B cell (primary cell): ENCODE measurements at regions not wholly inside any gene's neighbourhood (a gene's known extent, or its start where the extent isn't known, plus 50 kb on each side); places are given as distances from the start of the nearest gene placed in this dataset.

ENCODE experiments used
- ATAC-seq: fragments of 200-7000 bp; cut with Tn5 transposase; one replicate; pipeline ENCODE4 v1.10.0; 2021; ENCODE audit warnings: low read depth, mild to moderate bottlenecking, moderate number of reproducible peaks, moderate library complexity
- CTCF ChIA-PET: fragments of 350-600 bp; sonication (Branson Sonifier 250); formaldehyde crosslinking; loops from one replicate; lab custom pipeline; 2021; ENCODE audit warnings: antibody characterized with exemption, inconsistent platforms; lab: Charles Lee
- POLR2A ChIA-PET: fragments of 350-600 bp; sonication (Branson Sonifier 250); formaldehyde crosslinking; loops from one replicate; lab custom pipeline; 2021; ENCODE audit warnings: antibody characterized with exemption; lab: Charles Lee
- DNase-seq: peaks from one replicate; pipeline ENCODE4 v3.0.0; 2013
- H2AFZ ChIP-seq: 2 replicates; pipeline ENCODE4 v1.6.1; 2012; ENCODE audit warnings: mild to moderate bottlenecking, low read depth, low read length; ENCODE audit not compliant: insufficient read depth, poor library complexity, severe bottlenecking
- H3K27ac ChIP-seq, 2 donors: 1 replicate in 1 of 2; 2 replicates in 1 of 2; pipeline ENCODE4 v1.5.1; 2012 to 2013; ENCODE audit warnings: low read length in 2 of 2, mild to moderate bottlenecking in 2 of 2, moderate library complexity in 1 of 2
- H3K27me3 ChIP-seq, 4 experiments: fragments of 200-600 bp in 1 of 4; sonication (generic) in 1 of 4; replicated peaks in 1 of 4; 1 replicate in 2 of 4; 2 replicates in 2 of 4; pipeline versions ENCODE4 v1.6.1 to v1.7.0; 2013 to 2016; ENCODE audit warnings: low read length in 3 of 4, mild to moderate bottlenecking in 2 of 4, mixed read lengths in 1 of 4, moderate library complexity in 1 of 4; ENCODE audit not compliant: insufficient read depth in 4 of 4, control insufficient read depth in 3 of 4; ENCODE audit errors: control extremely low read depth in 1 of 4
- H3K36me3 ChIP-seq, 2 experiments: replicated peaks in 1 of 2; 1 replicate in 1 of 2; 2 replicates in 1 of 2; pipeline versions ENCODE4 v1.6.1 to v1.7.1; 2013; ENCODE audit warnings: low read length in 1 of 2; ENCODE audit not compliant: insufficient read depth in 2 of 2, control insufficient read depth in 1 of 2; ENCODE audit errors: control extremely low read depth in 1 of 2, extremely low read depth in 1 of 2
- H3K4me1 ChIP-seq, 2 donors: fragments of 200-600 bp in 1 of 2; sonication (generic) in 1 of 2; 1 replicate in 1 of 2; 2 replicates in 1 of 2; pipeline versions ENCODE4 v1.5.1 to v1.6.1; 2013 to 2017; ENCODE audit warnings: low read length in 2 of 2; ENCODE audit not compliant: control insufficient read depth in 2 of 2, insufficient read depth in 2 of 2
- H3K4me2 ChIP-seq: replicated peaks from 2 replicates; pipeline ENCODE3; 2012; ENCODE audit warnings: mild to moderate bottlenecking, low read depth, low read length; ENCODE audit not compliant: poor library complexity, severe bottlenecking
- H3K4me3 ChIP-seq, 5 experiments: fragments of 200-600 bp in 1 of 5; sonication (generic) in 1 of 5; 1 replicate in 3 of 5; 2 replicates in 2 of 5; pipeline versions ENCODE4 v1.5.1 to v1.7.0; 2011 to 2016; ENCODE audit warnings: low read length in 4 of 5, mild to moderate bottlenecking in 4 of 5, low read depth in 2 of 5, control low read depth in 1 of 5, moderate library complexity in 1 of 5; ENCODE audit not compliant: insufficient read depth in 1 of 5; ENCODE audit errors: control extremely low read depth in 1 of 5, extremely low read depth in 1 of 5
- H3K79me2 ChIP-seq: fragments of 200-600 bp; sonication (generic); one replicate; pipeline ENCODE4 v1.6.0; 2016; ENCODE audit warnings: low read length; ENCODE audit not compliant: control insufficient read depth, insufficient read depth
- H3K9ac ChIP-seq: fragments of 200-600 bp; sonication (generic); 2 replicates; pipeline ENCODE4 v1.6.1; 2017; ENCODE audit warnings: mild to moderate bottlenecking, low read length, moderate library complexity
- H3K9me3 ChIP-seq, 3 donors: one replicate each; pipeline versions ENCODE4 v1.6.1 to v1.7.1; 2013; ENCODE audit warnings: low read length in 2 of 3; ENCODE audit not compliant: control insufficient read depth in 2 of 3, insufficient read depth in 1 of 3; ENCODE audit errors: control extremely low read depth in 1 of 3
- H4K20me1 ChIP-seq: 2 replicates; pipeline ENCODE4 v1.6.0; 2012; ENCODE audit warnings: mild to moderate bottlenecking, low read length; ENCODE audit not compliant: insufficient read depth, control insufficient read depth, poor library complexity, severe bottlenecking
- H3K27ac Mint-ChIP-seq: one replicate; pipeline ENCODE4 v1.8.0; 2021; ENCODE audit warnings: mixed read lengths
- H3K27me3 Mint-ChIP-seq: one replicate; pipeline ENCODE4 v1.8.0; 2021; ENCODE audit warnings: mixed read lengths
- H3K4me1 Mint-ChIP-seq: one replicate; pipeline ENCODE4 v1.8.0; 2021; ENCODE audit warnings: mixed read lengths
- H3K4me3 Mint-ChIP-seq: one replicate; pipeline ENCODE4 v1.8.0; 2021; ENCODE audit warnings: mixed read lengths
- H3K9me3 Mint-ChIP-seq: one replicate; pipeline ENCODE4 v1.8.0; 2022; ENCODE audit warnings: mixed read lengths; ENCODE audit not compliant: insufficient read depth
- EZH2 ChIP-seq: IDR thresholded peaks from 2 replicates; pipeline ENCODE4 v1.6.1; 2012; ENCODE audit warnings: borderline replicate concordance, low read depth, mild to moderate bottlenecking, moderate library complexity, low read length; ENCODE audit not compliant: insufficient read depth, poor library complexity, severe bottlenecking
- WGBS: methylation state at CpG from one replicate; pipeline ENCODE4 v1.1.5; 2013; ENCODE audit warnings: missing lambda C conversion rate; ENCODE audit not compliant: insufficient coverage; 5-methylcytosine and 5-hydroxymethylcytosine counted together
- intact Hi-C: fragments of 100-400 bp; cut with micrococcal nuclease; formaldehyde crosslinking; loops from one replicate; pipeline ENCODE4 v1.10.0; 2022
- TF ChIP-seq, protein P1 (sequence below): fragments of 200-600 bp; IDR thresholded peaks from one replicate; pipeline ENCODE4 v1.8.0; 2022; ENCODE audit warnings: antibody characterized with exemption, mild to moderate bottlenecking

DNA sequence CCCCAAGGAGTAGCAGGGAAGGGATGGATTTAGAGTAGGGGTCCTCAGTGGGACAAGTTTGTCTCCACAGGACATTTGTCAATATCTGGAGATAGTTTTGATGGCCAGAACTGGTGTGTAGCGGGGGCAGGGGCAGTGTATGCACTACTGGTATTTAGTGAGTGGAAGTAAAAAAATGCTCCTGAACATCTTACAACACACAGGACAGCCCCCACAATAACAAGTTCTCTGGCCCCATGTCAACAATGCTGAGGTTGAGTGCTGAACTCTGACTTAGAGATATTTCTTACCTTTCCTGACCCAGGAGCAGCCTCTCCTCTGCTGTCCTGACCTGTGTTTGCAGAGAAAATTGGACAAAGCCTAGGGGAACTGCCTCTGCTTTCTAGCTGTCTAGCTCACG, 365.8 kb downstream of the HAPSTR1 start:
- ChIA-PET CTCF (no interaction called here), POLR2A (no interaction called here)
- Histone ChIP-seq H3K79me2 (no peaks in the 10 kb centered on the region), H3K9me3 (peaks cover 0 to 3% (median 0%) of the 10 kb centered on the region in 3 donors), H3K36me3 (no peaks in the 10 kb centered on the region), H3K4me3 (no peak overlapping the region), H3K4me1 (no peaks in the 10 kb centered on the region), H3K9ac (no peak overlapping the region), H3K27me3 (peaks cover 0 to 5% (median 2%) of the 10 kb centered on the region in 4 experiments), H3K4me2 (no peak overlapping the region), H2AFZ (no peak overlapping the region), H4K20me1 (no peaks in the 10 kb centered on the region), H3K27ac (no peak overlapping the region)
- peaks cover 9% of the 10 kb centered on the region for H3K9me3 Mint-ChIP-seq
- H3K4me1 Mint-ChIP-seq = no peaks in the 10 kb centered on the region
- H3K27ac Mint-ChIP-seq = no peak overlapping the region
- no peak for DNase-seq
- intact Hi-C loops = no loop called here
- peaks cover 17% of the 10 kb centered on the region for H3K27me3 Mint-ChIP-seq
- ATAC-seq = no peak
- no CpG with 5 or more reads among the region's 2 CpGs for WGBS
- no peak overlapping the region for H3K4me3 Mint-ChIP-seq
- TF ChIP-seq, protein P1, sequence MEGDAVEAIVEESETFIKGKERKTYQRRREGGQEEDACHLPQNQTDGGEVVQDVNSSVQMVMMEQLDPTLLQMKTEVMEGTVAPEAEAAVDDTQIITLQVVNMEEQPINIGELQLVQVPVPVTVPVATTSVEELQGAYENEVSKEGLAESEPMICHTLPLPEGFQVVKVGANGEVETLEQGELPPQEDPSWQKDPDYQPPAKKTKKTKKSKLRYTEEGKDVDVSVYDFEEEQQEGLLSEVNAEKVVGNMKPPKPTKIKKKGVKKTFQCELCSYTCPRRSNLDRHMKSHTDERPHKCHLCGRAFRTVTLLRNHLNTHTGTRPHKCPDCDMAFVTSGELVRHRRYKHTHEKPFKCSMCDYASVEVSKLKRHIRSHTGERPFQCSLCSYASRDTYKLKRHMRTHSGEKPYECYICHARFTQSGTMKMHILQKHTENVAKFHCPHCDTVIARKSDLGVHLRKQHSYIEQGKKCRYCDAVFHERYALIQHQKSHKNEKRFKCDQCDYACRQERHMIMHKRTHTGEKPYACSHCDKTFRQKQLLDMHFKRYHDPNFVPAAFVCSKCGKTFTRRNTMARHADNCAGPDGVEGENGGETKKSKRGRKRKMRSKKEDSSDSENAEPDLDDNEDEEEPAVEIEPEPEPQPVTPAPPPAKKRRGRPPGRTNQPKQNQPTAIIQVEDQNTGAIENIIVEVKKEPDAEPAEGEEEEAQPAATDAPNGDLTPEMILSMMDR = no peak
- TF ChIP-seq EZH2 = no peak

DNA sequence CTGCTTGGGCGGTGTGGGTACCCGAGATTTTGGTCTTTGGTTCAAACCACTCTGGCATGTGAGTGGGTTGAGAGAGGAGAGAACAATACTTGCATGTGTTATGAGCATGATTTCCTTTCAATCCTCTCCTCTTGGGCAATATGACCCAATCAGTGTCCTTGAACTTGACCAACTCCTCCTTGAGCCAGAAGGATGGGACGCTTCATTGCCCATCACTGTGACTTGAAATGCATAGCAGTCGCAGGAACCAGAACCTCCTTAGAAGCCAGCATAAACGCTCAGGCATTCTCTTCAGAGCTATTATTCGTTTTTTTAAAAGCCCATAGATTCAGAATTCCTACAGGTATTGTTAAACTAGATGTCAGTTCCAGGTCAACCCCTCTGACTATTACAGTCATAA, 367.4 kb downstream of the HAPSTR1 start:
- Histone ChIP-seq H2AFZ (no peak overlapping the region), H3K4me2 (no peak overlapping the region), H3K4me1 (no peaks in the 10 kb centered on the region), H3K9ac (no peak overlapping the region), H3K9me3 (peaks cover 0 to 3% (median 0%) of the 10 kb centered on the region in 3 donors), H3K4me3 (no peak overlapping the region), H3K79me2 (no peaks in the 10 kb centered on the region), H3K27ac (no peak overlapping the region), H4K20me1 (no peaks in the 10 kb centered on the region), H3K27me3 (peaks cover 0 to 5% (median 2%) of the 10 kb centered on the region in 4 experiments), H3K36me3 (no peaks in the 10 kb centered on the region)
- no peak overlapping the region for H3K27ac Mint-ChIP-seq
- TF ChIP-seq, protein P1 = no peak
- no peak for TF ChIP-seq EZH2
- H3K4me1 Mint-ChIP-seq = no peaks in the 10 kb centered on the region
- DNase-seq (no peak), ATAC-seq (no peak)
- ChIA-PET CTCF (no interaction called here), POLR2A (no interaction called here)
- peaks cover 13% of the 10 kb centered on the region for H3K27me3 Mint-ChIP-seq
- no peak overlapping the region for H3K4me3 Mint-ChIP-seq
- intact Hi-C loops = no loop called here
- WGBS = 84% methylated on average over 5 of the region's 6 CpGs
- H3K9me3 Mint-ChIP-seq = peaks cover 8% of the 10 kb centered on the region
